ENCODE measurements at regions not wholly inside any gene's neighbourhood (a gene's known extent, or its start where the extent isn't known, plus 50 kb on each side); places are given as distances from the start of the nearest gene placed in this dataset.
"Not testable (repeated sequence)": the region's sequence is repeated elsewhere in the genome, so short reads cannot be mapped to it uniquely, and the experiment has no call there.

GRCh38 chr5:63121471-63121870 lies 542.9 kb downstream of the LRRC70 start:
- no peak for DNase-seq (ENCODE audit: low spot score)

- no peak for DNase-seq (ENCODE audit: low spot score)
Measured at GRCh38 chr5:63118221-63118620, 539.6 kb downstream of the LRRC70 start.

DNA sequence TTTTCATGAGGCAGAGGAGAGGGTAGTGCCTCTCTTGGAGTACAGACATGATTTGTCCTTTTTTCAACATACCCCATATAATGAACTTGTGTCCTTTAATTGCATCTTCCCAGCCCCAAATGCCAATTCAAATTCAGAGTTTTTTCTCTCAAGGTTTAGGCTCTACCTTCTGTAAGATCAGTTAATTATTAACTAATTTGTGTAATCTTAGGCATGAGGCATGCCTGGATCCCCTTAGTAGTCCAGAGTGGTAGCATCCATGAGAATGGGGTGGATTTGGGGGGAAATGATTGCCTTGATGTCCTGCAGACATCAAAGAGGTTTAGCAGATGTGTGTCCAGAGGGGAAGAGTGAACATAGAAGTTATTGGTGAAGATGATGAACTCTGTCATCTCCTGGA lies 533.3 kb downstream of the LRRC70 start:
- DNase-seq (ENCODE audit: low spot score): no peak

DNA sequence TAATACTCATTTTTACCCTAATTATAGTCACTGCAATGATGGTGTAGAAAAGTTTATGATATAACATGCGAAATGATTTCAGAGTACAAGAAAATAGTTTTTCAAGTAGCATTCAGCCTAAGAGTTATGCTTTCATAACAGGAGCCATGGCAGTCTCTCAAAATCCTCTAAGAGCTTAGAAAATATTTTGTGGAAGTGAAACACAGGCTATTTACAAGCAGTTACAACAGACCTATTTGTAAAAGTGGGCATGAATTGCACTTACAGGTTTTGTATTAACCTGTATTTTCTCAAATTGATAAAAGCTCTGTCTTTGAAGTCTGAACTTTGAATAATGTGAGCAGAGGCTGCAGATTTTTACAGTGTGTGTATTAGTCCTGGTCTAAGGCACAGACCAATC lies 523.3 kb downstream of the LRRC70 start:
- DNase-seq (ENCODE audit: low spot score): no peak

- no peak for DNase-seq (ENCODE audit: low spot score)
Measured at GRCh38 chr5:63097286-63097685, 518.7 kb downstream of the LRRC70 start.

GRCh38 chr5:63094730-63095129 lies 516.1 kb downstream of the LRRC70 start:
- no peak for DNase-seq (ENCODE audit: low spot score)

DNA sequence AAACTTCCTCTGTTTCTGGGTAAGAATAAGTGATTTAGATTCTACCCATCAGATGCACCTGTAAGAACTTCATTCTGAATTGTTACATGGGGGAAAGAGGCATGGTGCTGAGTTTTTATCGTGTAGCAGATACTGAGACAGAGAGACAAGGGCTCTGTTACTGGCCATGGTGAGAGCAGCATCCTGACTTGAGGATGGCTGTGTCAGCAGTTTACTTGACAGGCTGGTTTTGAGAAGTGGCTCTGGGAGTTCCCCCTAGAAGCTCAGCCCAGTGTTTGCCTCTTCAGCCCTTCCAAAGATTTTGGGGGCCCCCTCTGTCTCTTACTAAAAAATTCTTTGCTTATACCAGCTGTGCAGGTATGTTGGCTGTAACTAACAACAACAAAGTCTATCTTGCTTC lies 510.5 kb downstream of the LRRC70 start:
- no peak for DNase-seq (ENCODE audit: low spot score)

DNA sequence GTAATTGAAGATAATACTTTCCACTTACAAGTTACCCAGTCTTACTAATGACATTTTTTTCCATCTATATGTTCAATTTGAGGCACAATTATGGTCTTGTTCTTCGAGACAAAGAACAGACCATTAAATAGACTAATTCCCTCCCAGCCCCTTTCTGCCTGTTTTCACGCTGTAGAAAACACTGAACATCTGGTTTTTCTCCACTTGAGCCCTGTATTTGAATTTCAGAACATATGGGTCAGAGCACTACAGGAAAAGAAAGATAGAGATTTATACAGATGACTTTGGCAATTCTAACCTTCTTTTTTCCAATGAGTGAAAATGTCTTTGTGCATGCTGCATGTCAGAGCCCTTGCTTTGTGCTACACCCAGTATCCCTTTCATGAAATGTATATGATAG lies 506.9 kb downstream of the LRRC70 start:
- DNase-seq (ENCODE audit: low spot score): no peak

DNA sequence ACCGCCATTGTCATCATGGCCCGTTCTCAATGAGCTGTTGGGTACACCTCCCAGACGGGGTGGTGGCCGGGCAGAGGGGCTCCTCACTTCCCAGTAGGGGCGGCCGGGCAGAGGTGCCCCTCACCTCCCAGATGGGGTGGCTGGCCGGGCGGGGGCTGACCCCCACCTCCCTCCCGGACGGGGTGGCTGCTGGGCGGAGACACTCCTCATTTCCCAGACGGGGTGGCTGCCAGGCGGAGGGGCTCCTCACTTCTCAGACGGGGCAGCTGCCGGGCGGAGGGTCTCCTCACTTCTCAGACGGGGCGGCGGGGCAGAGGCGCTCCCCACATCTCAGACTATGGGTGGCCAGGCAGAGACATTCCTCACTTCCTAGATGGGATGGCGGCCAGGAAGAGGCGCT lies 505.1 kb downstream of the LRRC70 start:
- not testable (repeated sequence) for DNase-seq (ENCODE audit: low spot score)

DNA sequence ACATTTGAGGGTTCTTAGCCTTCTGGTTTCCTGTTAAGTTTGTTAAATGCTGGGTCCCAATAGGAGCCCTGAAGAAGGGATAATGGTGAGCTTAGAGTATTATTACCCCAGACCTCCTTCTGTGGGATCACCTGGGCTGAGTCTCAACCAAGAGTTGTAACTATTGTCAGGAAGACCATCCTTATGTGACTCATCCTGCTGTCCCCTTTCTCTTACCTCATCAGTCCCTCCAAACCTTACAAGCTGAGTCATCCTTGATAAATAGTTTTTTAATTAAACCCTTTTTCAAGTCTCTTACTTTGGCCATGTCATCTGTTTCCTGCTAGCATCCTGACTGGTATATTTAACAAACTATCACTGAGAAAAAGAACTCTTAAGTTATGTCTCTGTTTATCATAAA lies 502.8 kb downstream of the LRRC70 start:
- DNase-seq (ENCODE audit: low spot score): no peak

GRCh38 chr5:63070001-63070400 lies 491.4 kb downstream of the LRRC70 start:
- DNase-seq (ENCODE audit: low spot score): no peak

- no peak for DNase-seq (ENCODE audit: low spot score)
Measured at GRCh38 chr5:63055421-63055820, 476.8 kb downstream of the LRRC70 start.

DNA sequence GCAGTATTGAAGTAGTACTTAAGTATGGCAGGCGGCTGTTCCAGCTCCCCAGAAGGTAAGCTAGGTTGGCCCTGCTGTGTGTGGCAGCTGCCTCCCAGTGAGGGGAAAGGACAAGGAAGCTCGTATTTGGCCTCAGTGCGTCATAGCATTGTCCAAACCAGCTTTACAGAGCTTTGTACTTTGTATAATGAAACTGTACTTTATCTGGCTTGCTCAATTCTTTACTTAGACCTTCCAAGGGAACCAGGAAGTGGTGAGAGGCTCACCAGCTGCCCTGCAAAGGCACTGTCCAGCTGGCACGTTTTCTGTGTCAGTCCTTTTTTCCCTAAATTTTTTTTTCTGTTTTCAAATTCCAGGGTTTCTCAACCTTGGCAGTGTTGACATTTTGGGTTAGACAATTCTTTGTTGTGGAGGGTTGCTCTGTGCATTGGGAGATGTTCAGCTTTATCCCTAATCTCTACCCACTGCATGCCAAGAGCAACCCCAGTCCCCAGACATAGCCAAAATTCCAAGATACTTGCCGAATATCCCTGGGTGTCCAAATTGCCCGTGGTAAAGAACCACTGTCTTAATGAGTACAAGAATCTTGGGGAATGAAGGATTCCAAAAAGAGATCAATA lies 474.5 kb downstream of the LRRC70 start:
- DNase-seq (ENCODE audit: low spot score): no peak

DNA sequence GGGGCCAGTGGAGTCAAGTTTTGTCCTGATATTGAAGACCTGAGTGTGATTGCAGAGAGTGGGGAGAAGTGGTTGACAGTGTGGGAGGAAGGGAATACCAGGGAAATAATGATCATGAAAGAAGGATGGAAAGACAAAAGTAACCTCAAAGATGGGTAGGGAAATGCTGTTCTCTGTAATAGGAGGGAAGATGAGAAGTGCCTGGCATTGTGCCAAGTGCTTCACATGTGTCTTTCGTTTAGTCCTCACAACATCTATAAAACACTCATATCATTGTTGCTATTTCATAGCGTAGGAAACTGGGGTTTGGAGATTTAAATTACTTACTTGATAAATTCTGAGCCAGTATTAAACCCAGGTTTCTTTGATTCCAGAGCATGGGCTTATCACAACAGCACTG lies 472.3 kb downstream of the LRRC70 start:
- DNase-seq (ENCODE audit: low spot score): no peak

- DNase-seq (ENCODE audit: low spot score): no peak
Measured at GRCh38 chr5:63049935-63050334, 471.3 kb downstream of the LRRC70 start.

GRCh38 chr5:63043792-63044191 lies 465.2 kb downstream of the LRRC70 start:
- no peak for DNase-seq (ENCODE audit: low spot score)

DNA sequence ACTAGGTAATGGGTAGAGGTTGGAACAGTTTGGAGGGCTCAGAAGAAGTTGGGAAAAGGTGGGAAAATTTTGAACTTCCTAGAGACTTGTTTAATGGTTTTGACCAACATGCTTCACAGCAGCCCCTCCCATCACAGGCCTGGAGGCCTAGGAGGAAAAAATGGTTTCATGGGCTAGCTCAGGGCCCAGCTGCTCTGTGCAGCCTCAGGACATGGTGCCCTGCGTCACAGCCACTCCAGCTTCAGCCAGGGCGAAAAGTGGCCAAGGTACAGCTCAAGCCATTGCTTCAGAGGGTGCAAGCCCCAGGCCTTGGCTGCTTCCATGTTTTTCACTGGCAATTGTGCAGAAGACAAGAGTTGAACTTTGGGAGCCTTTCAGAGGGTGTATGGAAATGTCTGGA lies 453.7 kb downstream of the LRRC70 start:
- DNase-seq (ENCODE audit: low spot score): no peak

GRCh38 chr5:63029891-63030290 lies 451.3 kb downstream of the LRRC70 start:
- no peak for DNase-seq (ENCODE audit: low spot score)

GRCh38 chr5:63025679-63026078 lies 447.1 kb downstream of the LRRC70 start:
- no peak for DNase-seq (ENCODE audit: low spot score)

GRCh38 chr5:63022403-63022802 lies 443.8 kb downstream of the LRRC70 start:
- no peak for DNase-seq (ENCODE audit: low spot score)

- DNase-seq (ENCODE audit: low spot score): no peak
Measured at GRCh38 chr5:63011158-63011557, 432.5 kb downstream of the LRRC70 start.

DNA sequence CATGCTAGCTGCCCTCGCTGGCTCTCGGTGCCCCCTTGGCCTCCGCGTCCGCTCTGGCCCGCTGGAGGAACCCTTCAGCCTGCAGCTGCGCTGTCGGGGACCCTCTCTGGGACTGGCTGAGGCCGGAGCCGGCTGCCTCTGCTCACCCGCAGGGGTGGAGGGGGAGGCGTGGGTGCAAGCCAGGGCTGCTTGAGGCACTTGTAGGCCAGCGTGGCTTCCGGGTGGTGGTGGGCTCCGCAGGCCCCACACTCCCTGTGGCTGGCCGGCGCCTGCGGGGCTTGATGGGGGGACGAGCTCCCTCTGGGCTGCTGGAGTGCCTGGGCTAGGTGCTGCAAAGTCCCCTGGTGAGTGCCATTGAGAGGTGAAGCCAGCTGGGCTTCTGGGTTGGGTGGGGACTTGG lies 429.6 kb downstream of the LRRC70 start:
- DNase-seq (ENCODE audit: low spot score): no peak

GRCh38 chr5:62994842-62995241 lies 416.2 kb downstream of the LRRC70 start:
- DNase-seq (ENCODE audit: low spot score): not testable (repeated sequence)

- no peak for DNase-seq (ENCODE audit: low spot score)
Measured at GRCh38 chr5:62985749-62986148, 407.1 kb downstream of the LRRC70 start.

DNA sequence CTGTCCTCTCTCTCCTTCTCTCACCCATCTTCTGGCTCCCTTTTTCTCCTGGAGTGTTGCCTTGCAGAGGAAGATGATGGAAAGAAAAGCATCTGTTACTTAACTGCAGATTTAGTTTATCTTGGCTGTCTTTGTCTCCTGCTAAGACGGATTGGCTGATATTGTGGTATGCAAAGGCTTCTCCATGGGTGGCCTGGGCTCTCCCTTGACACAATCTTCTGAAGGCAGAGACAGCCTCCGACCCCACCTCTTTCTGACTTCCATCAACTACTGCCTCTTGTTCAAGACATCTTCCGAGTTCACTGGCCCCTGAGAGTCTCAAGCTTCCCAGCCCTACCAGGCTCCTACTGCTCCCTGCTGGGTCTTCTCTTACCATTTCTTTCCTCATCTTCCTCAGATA lies 403.7 kb downstream of the LRRC70 start:
- DNase-seq (ENCODE audit: low spot score): no peak
